ELF-1 (cell line): ENCODE measurements at regions not wholly inside any gene's neighbourhood (a gene's known extent, or its start where the extent isn't known, plus 50 kb on each side); places are given as distances from the start of the nearest gene placed in this dataset.

Source experiments
- DNase-seq: peaks from one replicate; pipeline ENCODE4 v3.0.0-alpha.2; 2016; ENCODE audit warnings: low read depth, low spot score

- no peak for DNase-seq
Observed at GRCh38 chr3:23644099-23644498, 161.7 kb upstream of the UBE2E1 start.

- DNase-seq = no peak
Observed at GRCh38 chr3:23644676-23645075, 161.1 kb upstream of the UBE2E1 start.

- no peak for DNase-seq
Observed at GRCh38 chr3:23645533-23646183, 160.1 kb upstream of the UBE2E1 start.

DNA sequence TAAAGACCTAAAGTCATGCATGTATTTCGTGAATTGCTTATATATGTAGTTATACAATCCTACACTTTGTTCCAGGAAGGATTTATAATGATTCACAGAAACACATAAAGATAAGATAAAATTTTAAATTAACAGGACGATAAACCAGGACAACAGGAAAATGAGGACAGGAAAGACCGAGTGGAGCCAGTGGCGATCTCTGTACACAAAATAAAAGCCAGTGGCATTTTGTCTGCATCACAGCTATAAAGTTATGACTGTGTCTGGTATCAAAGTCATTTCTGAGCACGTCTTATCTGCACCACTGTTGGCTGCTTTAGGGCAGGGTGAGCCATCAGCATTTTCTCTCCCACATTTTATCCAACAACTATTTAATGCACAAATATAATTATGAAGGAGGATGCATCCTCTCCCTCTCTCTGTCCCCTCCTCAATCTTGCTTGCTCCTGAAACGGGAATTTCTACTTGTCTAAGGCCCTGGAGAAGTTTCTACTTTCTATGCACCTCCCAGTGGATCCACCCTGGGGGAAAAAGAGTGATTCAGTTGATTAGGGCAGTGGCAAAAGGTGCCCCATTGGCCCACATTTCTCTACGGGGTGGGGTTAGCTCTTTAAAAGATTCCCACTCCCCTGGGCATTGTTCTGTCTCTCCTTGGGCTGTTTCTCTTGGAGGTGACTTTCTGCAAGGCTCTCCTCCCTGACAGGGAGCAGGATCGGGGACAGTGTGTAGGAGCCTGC is 159.4 kb upstream of the UBE2E1 start:
- peak; percentile 72 for DNase-seq

DNA sequence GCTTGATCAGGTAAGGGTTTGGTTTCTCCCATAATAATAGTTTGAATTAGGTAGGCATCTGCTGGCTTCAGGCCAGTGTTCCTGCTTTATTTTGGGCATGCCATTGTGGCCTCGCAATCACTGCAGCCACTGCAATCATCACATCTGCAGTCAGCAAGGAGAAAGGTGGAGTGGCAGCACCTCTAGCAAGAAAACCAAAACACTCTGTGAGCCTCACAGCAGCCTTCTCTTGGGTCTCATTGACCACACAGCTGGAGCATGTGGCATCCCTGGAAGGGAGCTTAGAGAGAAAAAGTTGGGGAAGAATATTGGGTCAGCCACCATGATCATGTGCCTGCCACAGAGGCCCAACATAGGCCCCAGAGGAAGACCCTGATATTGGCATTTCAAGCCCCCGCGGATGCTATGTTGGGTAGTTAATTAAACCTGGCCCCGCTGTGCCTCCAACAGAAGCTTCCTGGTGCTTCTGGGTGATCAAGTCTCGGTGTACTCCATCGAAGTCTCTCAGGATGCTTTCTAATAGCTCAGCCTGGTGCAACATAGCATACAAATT is 158.0 kb upstream of the UBE2E1 start:
- DNase-seq = no peak

DNA sequence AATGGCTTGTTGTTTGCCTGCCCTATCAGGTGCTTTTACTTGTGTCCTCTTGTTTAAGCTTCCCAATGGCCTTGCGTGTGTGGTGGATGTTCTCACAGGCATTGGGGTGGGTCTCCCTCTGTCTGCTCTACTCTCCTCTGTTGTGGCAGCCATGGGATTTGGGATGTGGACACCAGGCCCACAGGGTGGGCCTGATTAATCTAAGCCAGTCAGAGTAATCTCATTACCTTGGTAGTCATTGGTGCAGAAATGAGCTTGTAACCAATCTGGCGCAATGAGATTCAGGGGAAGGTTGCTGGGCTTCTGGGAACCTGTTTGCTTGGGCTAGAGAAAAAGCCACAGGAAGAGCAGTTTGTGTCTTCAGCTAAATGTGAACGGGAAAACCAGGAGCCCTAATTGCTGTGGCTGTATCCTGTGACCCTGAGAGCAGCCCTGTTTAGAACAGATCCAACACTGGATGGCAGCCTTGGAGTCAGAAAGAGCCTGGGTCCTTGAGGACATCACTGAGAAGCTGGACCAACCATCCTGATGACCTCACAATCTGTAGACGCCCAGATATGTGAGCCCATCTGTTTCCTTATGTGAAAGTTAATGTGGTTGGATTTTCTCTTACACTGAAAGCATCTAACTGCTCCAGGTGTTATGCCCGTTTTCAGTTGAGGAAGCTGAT is 157.3 kb upstream of the UBE2E1 start:
- DNase-seq = no peak

DNA sequence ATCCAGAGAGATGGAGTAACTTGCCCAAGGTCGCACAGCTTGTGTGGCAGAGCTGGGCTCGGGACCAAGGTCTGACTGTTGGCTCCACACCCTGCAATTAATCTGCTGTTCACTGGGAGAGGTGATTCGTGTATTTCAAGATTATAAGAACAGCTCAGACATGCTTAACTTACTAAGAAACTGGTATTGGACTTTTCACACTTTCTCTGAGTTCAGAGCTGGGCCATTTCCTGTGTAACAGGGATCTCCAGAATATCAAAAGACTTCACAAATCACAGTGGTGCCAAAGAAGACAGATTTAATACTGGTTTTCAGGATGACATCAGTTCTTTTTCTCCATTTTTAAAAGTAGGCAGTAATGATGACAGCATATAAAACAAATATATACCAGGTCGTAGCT is 156.8 kb upstream of the UBE2E1 start:
- DNase-seq = no peak

DNA sequence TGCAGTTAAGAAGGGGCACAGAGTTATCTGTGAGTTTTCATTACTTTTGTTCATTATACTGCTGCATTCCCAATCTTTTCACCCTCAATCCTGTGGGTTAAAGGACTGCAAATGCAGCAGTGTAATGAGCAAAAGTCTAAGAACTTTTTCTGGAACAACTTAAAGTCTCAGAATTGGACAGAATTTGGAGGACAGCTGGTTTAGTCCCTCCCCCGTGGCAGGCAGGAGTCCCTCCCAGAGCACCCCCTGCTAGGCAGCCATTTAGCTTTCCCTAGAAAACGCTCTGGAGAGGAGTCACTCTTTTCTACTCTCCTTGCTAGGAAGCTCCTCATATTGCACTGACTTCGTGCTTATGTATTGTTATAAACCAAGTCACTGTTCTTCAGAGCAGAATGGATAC is 156.3 kb upstream of the UBE2E1 start:
- no peak for DNase-seq

GRCh38 chr3:23650371-23651140 is 155.2 kb upstream of the UBE2E1 start:
- no peak for DNase-seq

- no peak for DNase-seq
Observed at GRCh38 chr3:23653647-23654525, 151.9 kb upstream of the UBE2E1 start.

DNA sequence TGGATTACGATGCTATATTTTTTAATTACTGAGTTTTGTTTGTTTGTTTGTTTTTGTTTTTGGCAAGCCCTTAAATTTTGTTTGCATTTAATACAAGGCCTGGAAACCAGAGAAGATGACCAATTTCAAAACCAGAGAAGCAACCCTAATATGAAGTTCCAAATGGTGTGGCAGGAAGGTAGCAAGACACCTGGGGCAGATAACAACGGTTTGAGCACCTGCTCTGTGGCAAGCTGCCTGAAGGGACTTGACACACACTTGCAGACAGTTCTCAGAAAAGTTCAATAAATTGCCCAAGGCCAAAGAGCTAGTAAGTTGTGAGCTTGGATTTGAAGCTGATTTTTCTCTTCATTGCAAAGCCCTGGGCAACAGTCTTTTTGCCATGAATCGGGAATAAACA is 151.2 kb upstream of the UBE2E1 start:
- DNase-seq = no peak

DNA sequence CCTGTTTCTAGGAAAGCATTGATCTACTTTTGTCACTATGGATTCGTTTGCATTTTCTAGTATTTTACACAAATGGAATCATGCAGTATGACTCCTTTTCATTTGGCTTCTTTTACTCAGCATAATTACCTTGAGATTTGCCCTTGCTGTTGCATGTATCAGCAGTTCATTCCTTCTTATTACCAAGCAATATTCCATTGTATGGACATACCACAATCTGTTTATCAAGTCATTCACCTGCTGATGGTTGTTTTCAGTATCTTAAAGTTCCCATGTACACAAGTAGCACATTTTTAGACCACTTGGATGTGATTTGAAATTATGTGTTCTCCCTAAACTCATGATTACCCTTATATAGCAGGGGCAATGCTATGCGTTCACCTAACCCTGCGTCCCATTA is 150.0 kb upstream of the UBE2E1 start:
- DNase-seq = no peak

DNA sequence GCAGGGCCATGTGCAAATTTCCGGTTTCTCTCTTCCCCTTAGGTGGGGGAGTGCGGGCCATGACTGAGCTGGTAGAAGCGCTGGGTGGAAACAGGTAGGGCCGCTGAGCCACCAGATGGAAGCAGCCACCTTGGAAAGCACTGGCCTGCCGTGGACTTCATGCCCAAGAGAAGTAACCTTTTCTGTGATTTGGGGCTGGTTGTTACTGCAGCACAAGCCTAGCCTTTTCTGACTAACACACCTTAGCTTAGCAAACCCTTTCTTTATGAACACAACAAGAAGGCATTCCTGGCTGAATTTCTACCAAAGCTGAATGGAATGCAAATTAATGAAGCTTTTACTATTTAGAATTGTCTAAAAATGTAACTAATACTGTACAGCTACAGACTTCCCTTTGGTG is 149.6 kb upstream of the UBE2E1 start:
- no peak for DNase-seq

GRCh38 chr3:23656821-23657220 is 148.9 kb upstream of the UBE2E1 start:
- no peak for DNase-seq

DNA sequence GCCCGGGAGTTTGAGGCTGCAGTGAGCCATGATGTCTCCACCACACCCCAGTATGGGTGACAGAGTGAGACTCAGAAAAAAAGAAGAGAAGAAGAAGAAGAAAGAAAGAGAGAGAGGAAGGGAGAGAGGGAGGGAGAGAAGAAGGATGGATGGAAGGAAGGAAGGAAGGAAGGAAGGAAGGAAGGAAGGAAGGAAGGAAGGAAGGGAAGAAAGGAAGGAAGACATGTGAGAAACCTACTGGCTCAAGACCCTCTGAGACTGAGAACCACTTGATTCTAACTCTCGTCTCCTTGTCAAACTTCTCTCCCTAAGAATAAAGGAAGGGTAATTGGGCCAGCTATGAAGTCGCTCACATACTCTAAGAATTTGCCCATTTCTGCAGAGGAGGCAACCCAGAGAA is 148.1 kb upstream of the UBE2E1 start:
- no peak for DNase-seq

GRCh38 chr3:23659274-23659673 is 146.5 kb upstream of the UBE2E1 start:
- DNase-seq = no peak

GRCh38 chr3:23659840-23660430 is 145.8 kb upstream of the UBE2E1 start:
- DNase-seq = no peak

- no peak for DNase-seq
Observed at GRCh38 chr3:23662079-23662617, 143.6 kb upstream of the UBE2E1 start.

DNA sequence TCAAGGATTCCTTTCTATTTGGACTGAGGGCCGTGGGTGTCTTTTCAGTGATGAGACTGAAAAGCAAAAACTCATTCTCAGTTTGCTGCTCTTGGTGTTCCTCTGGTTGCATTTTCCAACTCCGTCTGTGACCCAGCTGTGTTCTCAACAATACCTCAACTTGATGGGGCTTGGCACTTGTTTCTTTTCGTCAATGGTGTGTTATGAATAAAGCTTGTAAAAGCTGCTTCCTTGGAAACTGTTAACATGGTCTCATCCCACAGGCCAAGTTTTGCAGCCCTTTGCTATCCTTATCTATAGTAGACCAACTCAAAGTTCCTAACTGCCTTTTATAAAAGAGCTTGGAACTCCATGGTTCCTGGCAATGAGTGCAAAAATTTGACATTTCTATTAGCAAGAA is 142.5 kb upstream of the UBE2E1 start:
- no peak for DNase-seq

DNA sequence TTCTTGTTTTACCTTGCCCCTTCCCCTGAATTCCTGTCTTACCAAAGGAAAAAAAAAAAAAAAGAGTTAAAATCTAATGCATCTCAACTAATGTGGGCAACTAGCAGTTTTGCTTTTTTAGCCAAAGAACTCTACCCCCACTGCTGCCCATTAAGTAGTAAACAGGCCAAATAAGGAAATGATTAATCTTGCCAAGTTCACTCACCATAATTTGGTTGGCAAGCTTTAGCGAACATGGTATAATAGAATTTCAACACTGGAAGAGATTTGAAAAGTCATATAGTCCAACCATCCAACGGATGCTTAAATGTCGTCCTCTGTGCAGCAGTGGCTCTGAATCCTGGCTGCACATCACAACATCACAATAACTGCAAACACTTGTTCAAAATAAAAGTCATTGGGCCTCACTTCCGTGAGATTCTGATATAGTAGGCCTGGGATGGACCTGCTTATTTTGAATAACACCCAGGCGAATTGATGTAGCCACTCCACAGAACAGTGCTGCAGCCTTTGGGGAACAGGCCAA is 142.0 kb upstream of the UBE2E1 start:
- no peak for DNase-seq
